HCT116 (cell line): ENCODE measurements at regions not wholly inside any gene's neighbourhood (a gene's known extent, or its start where the extent isn't known, plus 50 kb on each side); places are given as distances from the start of the nearest gene placed in this dataset.

Experiments
- EZH2 ChIP-seq: fragments of 200-600 bp; sonication (generic); IDR thresholded peaks from 2 replicates; pipeline ENCODE4 v1.6.1; 2017; ENCODE audit warnings: antibody characterized with exemption, mixed run types
- FOSL1 ChIP-seq: IDR thresholded peaks from 2 replicates; pipeline ENCODE4 v1.6.1; 2012; ENCODE audit warnings: low read depth
- POLR2AphosphoS5 ChIP-seq: IDR thresholded peaks from 2 replicates; pipeline ENCODE4 v1.6.1; 2011; ENCODE audit warnings: mild to moderate bottlenecking, low read depth, low read length, moderate library complexity
- SP1 ChIP-seq: IDR thresholded peaks from 2 replicates; pipeline ENCODE4 v1.6.1; 2012; ENCODE audit warnings: low read depth
- SRF ChIP-seq: IDR thresholded peaks from 2 replicates; pipeline ENCODE4 v1.6.1; 2012; ENCODE audit warnings: low read depth
- TCF7L2 ChIP-seq: IDR thresholded peaks from 2 replicates; pipeline ENCODE4 v1.7.0; 2011; ENCODE audit warnings: borderline replicate concordance, inconsistent platforms; ENCODE audit not compliant: insufficient read depth, insufficient read length; ENCODE audit errors: extremely low read depth
- TF ChIP-seq, protein P1 (sequence below), 3 experiments: fragments of 200-600 bp in 1 of 3; sonication (generic) in 1 of 3; IDR thresholded peaks in 2 of 3; conservative IDR thresholded peaks in 1 of 3; 2 replicates each; pipeline ENCODE4 v1.5.1; 2012 to 2017; ENCODE audit warnings: low read depth in 2 of 3, low read length in 2 of 3, antibody characterized with exemption in 1 of 3, borderline replicate concordance in 1 of 3, control low read depth in 1 of 3, mild to moderate bottlenecking in 1 of 3, mixed read lengths in 1 of 3, mixed run types in 1 of 3, moderate library complexity in 1 of 3; ENCODE audit not compliant: insufficient read depth in 1 of 3
- TF ChIP-seq, protein P2 (sequence below): IDR thresholded peaks from 2 replicates; pipeline ENCODE4 v1.6.1; 2012
- TF ChIP-seq, protein P3 (sequence below): IDR thresholded peaks from 2 replicates; pipeline ENCODE4 v1.6.1; 2012

DNA sequence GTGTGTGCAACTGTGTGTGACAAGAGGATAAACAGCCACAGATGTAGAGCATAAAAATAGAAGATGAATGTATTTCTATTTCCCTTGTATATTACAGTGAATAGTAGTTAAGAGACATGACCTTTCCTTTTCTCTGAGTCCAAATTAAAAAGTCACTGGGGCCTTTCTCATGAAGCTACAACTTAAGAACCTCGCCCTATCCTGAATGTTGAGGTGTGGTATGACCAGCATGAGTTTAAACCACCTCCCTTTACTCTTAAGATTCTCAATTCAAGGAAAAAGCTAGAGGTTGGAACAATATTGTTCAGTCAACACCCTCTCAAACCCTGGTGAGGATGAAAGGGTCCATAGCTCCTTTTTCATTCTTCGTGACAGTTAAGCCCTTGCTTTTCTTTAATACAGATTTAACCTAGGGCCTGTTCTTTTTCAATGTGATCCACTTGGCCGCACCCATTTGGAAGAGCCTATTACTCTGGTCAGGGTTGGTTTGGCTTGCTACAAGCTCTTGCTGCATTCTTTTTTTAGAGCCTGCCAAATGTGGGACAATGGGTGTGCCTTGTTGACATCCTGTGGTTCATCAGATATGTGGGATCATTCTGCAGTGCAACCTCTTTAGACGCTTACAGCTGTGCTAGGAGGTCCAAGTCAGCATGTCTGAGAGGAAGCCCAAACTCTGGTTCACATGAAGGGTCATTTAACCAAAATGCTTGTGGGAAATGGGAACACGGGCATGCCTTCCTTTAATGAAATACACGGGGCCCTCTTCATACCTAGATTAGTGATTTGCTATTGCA lies 290.0 kb downstream of the HAO1 start:
- TF ChIP-seq, protein P1, sequence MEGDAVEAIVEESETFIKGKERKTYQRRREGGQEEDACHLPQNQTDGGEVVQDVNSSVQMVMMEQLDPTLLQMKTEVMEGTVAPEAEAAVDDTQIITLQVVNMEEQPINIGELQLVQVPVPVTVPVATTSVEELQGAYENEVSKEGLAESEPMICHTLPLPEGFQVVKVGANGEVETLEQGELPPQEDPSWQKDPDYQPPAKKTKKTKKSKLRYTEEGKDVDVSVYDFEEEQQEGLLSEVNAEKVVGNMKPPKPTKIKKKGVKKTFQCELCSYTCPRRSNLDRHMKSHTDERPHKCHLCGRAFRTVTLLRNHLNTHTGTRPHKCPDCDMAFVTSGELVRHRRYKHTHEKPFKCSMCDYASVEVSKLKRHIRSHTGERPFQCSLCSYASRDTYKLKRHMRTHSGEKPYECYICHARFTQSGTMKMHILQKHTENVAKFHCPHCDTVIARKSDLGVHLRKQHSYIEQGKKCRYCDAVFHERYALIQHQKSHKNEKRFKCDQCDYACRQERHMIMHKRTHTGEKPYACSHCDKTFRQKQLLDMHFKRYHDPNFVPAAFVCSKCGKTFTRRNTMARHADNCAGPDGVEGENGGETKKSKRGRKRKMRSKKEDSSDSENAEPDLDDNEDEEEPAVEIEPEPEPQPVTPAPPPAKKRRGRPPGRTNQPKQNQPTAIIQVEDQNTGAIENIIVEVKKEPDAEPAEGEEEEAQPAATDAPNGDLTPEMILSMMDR (IDR thresholded peaks at IDR 0.05 in 2 of 3, conservative IDR thresholded peaks at IDR 0.05 in 1 of 3; ENCODE audit: borderline replicate concordance in 1 of 3, insufficient read depth in 1 of 3, low read depth in 2 of 3, low read length in 2 of 3) = no peak
- no peak for TF ChIP-seq TCF7L2
- TF ChIP-seq POLR2AphosphoS5 = no peak
- TF ChIP-seq, protein P2, sequence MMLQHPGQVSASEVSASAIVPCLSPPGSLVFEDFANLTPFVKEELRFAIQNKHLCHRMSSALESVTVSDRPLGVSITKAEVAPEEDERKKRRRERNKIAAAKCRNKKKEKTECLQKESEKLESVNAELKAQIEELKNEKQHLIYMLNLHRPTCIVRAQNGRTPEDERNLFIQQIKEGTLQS = no peak
- no peak for TF ChIP-seq SP1
- TF ChIP-seq EZH2 = no peak
- no peak for TF ChIP-seq SRF
- TF ChIP-seq, protein P3, sequence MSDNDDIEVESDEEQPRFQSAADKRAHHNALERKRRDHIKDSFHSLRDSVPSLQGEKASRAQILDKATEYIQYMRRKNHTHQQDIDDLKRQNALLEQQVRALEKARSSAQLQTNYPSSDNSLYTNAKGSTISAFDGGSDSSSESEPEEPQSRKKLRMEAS = no peak
- no peak for TF ChIP-seq FOSL1
